Thyroid gland (tissue), 4 donors: ENCODE measurements at regions not wholly inside any gene's neighbourhood (a gene's known extent, or its start where the extent isn't known, plus 50 kb on each side); places are given as distances from the start of the nearest gene placed in this dataset.

Source experiments
- CTCF ChIP-seq, 6 experiments: fragments of 200-600 bp in 3 of 6; fragments of 450-650 bp in 3 of 6; sonication (generic) in 3 of 6; IDR thresholded peaks; one replicate each; pipeline ENCODE4 v1.5.1; 2016 to 2019; ENCODE audit warnings: antibody characterized with exemption in 6 of 6, mild to moderate bottlenecking in 2 of 6, inconsistent platforms in 1 of 6, moderate library complexity in 1 of 6
- POLR2A ChIP-seq, 2 donors: fragments of 450-650 bp; IDR thresholded peaks; one replicate each; pipeline ENCODE4 v1.6.1; 2017; ENCODE audit warnings: antibody characterized with exemption in 2 of 2, mild to moderate bottlenecking in 2 of 2, moderate library complexity in 1 of 2

- TF ChIP-seq CTCF (IDR thresholded peaks at IDR 0.05) (no peak), POLR2A (IDR thresholded peaks at IDR 0.05) (no peak)
Observed at GRCh38 chr4:128461291-128462102, 173.9 kb upstream of the PGRMC2 start.
